Left lobe of liver (tissue), 2 donors: ENCODE measurements at regions not wholly inside any gene's neighbourhood (a gene's known extent, or its start where the extent isn't known, plus 50 kb on each side); places are given as distances from the start of the nearest gene placed in this dataset.

ENCODE experiments used
- ATAC-seq: fragments of 200-7000 bp; cut with Tn5 transposase; one replicate; pipeline ENCODE4 v1.9.1; 2020; ENCODE audit warnings: mild to moderate bottlenecking, moderate library complexity
- DNase-seq: peaks from one replicate; pipeline ENCODE4 v3.0.0-alpha.2; 2020; ENCODE audit warnings: low spot score
- donor health status: DM: no; HTN: no; CAD: no; lungs with moderate emphysema.
- donor health status: DM: no; HTN: yes; CAD: no.

DNA sequence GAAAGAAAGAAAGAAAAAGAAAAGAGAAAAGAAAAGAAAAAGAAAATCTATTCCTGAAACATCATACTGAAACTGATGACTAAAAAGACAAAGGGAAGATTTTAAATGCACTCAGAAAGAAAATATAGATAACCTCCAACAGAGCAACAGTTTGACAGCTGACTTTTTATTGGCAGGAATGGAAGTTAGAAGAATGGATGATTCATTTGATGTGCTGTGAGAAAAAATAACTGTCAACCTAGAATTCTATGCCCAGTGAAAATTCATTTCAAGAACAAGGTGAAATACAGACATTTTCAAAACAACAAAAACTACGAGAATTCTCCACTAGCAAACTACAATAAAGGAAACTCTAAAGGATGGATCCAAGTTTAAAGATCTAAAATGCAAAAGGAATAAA lies 50.5 kb upstream of the HSPA12A start:
- DNase-seq (no peak), ATAC-seq (no peak)

DNA sequence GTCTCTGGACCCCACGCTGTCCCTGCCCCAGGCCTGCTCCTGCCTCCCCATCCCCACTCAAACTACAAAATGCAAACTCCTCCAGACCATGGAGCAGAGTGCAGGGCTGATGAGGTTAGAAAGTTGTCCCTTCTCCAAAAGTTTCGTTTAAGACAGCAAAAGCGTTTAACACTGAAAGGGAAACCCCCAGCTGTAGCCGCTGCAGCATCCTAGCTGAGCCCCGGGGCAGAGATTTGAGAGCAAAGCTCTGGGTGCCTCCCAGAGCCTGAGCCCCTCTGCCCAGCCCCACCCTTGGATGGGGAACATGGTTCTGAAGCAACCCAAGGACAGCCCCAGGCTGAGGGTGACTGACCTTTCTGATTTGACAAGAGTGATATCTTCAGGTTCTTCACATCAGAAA lies 52.8 kb upstream of the ENO4 start:
- no peak for DNase-seq
- ATAC-seq, result no peak

DNA sequence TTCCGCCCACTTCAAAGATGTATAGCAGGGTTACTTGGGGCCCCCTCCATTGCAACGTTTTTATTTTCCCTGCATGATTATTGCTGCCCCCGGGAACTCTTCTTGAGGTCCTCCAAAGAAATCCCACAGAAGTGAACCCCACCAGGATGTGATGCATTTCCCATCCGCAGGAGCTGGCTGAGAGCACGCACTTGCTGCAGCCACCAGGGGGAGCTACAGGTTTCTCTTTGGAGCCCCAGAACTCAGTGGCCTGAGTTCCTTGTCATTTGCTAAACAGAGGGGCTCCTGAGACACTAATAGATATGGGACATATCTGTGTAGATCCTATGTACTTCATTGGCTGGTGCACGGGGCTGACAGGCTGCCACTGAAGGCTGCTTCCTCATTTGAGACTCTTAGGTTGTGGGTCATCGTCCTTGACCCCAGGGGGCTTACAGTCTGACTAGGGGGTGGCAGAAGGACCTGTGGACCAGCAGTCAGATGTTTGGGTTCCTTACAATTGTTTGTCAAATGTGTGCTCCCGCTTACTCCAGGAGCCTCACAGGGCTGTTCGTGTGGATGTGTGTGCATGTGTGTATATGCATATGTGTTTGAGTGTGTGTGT lies 52.3 kb upstream of the ENO4 start:
- DNase-seq (peak; percentile 71), ATAC-seq (peak; percentile 97)

DNA sequence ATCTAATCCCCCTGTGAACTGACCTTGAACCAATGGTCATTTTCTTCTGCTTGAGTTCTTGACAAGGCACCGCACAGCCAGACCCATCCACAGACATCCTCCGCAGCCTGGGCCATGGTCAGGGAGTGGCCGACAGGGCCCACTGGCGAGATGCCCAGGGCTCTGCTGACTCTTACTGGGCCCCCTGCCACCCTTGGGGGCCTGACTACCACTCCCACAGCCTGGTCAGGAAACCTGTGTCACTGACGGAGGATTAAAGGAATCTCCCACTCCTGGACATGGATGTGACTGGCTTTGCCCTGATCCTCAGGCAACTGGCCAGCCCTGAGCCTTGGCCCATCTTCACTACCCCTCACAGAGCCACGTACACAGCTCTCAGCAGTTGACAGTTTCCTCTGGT lies 50.4 kb upstream of the ENO4 start:
- ATAC-seq (no peak), DNase-seq (no peak)
